ENCODE measurements at regions not wholly inside any gene's neighbourhood (a gene's known extent, or its start where the extent isn't known, plus 50 kb on each side); places are given as distances from the start of the nearest gene placed in this dataset.

- TF ChIP-seq NFYB (CRISPR knock-in tag; conservative IDR thresholded peaks at IDR 0.05; ENCODE audit: low read depth) (no peak), ZNF512 (CRISPR knock-in tag; IDR thresholded peaks at IDR 0.05; ENCODE audit: borderline replicate concordance) (no peak), ZNF423 (CRISPR knock-in tag; IDR thresholded peaks at IDR 0.05) (no peak), ZNF232 (CRISPR knock-in tag; IDR thresholded peaks at IDR 0.05) (no peak), CTCF (IDR thresholded peaks at IDR 0.05) (no peak), MYBL2 (CRISPR knock-in tag; IDR thresholded peaks at IDR 0.05) (no peak), E2F4 (CRISPR knock-in tag; IDR thresholded peaks at IDR 0.05; ENCODE audit: borderline replicate concordance, low read depth) (no peak), MLX (CRISPR knock-in tag; IDR thresholded peaks at IDR 0.05) (no peak), AR (CRISPR knock-in tag; IDR thresholded peaks at IDR 0.05) (no peak), ATF3 (CRISPR knock-in tag; conservative IDR thresholded peaks at IDR 0.05) (no peak), GRHL2 (CRISPR knock-in tag; IDR thresholded peaks at IDR 0.05; ENCODE audit: insufficient replicate concordance, severe bottlenecking) (no peak), MAX (CRISPR knock-in tag; IDR thresholded peaks at IDR 0.05) (no peak)
Observed at GRCh38 chr13:30145709-30146367, 161.5 kb downstream of the KATNAL1 start.
